GM12878 (cell line): ENCODE measurements at regions not wholly inside any gene's neighbourhood (a gene's known extent, or its start where the extent isn't known, plus 50 kb on each side); places are given as distances from the start of the nearest gene placed in this dataset.

Source experiments
- ATAC-seq: fragments of 200-7000 bp; cut with Tn5 transposase; 3 replicates; pipeline ENCODE4 v1.9.1; 2020; ENCODE audit warnings: mild to moderate bottlenecking, moderate library complexity
- BruUV-seq: library from RNA; stranded (reverse); fragments of 400-500 nt; replicated peaks from 2 replicates; lab custom pipeline; 2021; lab: Mats Ljungman, UMichigan
- CTCF ChIA-PET: fragments of 300-600 bp; sonication (Branson Sonifier 250); formaldehyde crosslinking; extraction: SDS; loops from one replicate; lab custom pipeline; 2021; ENCODE audit warnings: inconsistent platforms; lab: Yijun Ruan, JAX
- POLR2A ChIA-PET: fragments of 350-600 bp; formaldehyde crosslinking; extraction: SDS; loops from one replicate; lab custom pipeline; 2021; ENCODE audit warnings: inconsistent platforms; lab: Charles Lee
- RAD21 ChIA-PET: fragments of 300-600 bp; sonication (Branson Sonifier 250); formaldehyde crosslinking; loops from one replicate; lab custom pipeline; 2023; ENCODE audit warnings: antibody characterized with exemption; ENCODE audit not compliant: unreplicated experiment; lab: Charles Lee
- SMC1A ChIA-PET: fragments of 300-600 bp; sonication (Branson Sonifier 250); formaldehyde crosslinking; loops from one replicate; lab custom pipeline; 2023; ENCODE audit not compliant: unreplicated experiment, uncharacterized antibody; lab: Charles Lee
- DNase-seq: peaks from one replicate; pipeline ENCODE4 v3.0.0-alpha.2; 2011; ENCODE audit warnings: low read depth, low spot score
- FAIRE-seq: peaks from 3 replicates; lab custom pipeline; 2011; peaks lifted over from hg19 to GRCh38; lab: Jason Lieb, UNC
- H2AFZ ChIP-seq: 2 replicates; pipeline ENCODE4 v1.6.0; 2011; ENCODE audit warnings: low read depth, low read length, control low read depth; ENCODE audit not compliant: control insufficient read depth
- H3K27ac ChIP-seq: 2 replicates; pipeline ENCODE4 v1.5.1; 2011; ENCODE audit warnings: control low read depth; ENCODE audit not compliant: control insufficient read depth, insufficient read depth
- H3K27me3 ChIP-seq, 2 experiments: replicated peaks in 1 of 2; 2 replicates each; pipeline versions ENCODE4 v1.6.0 to v1.6.1; 2011; ENCODE audit warnings: low read length in 1 of 2; ENCODE audit not compliant: control insufficient read depth in 2 of 2, insufficient read depth in 2 of 2
- H3K36me3 ChIP-seq, 2 experiments: 2 replicates each; pipeline ENCODE4 v1.5.1; 2011; ENCODE audit warnings: low read length in 1 of 2; ENCODE audit not compliant: control insufficient read depth in 2 of 2, insufficient read depth in 2 of 2
- H3K4me1 ChIP-seq: 2 replicates; pipeline ENCODE4 v1.6.1; 2011; ENCODE audit warnings: mild to moderate bottlenecking, low read length, moderate library complexity, mixed read lengths; ENCODE audit not compliant: control insufficient read depth, insufficient read depth
- H3K4me2 ChIP-seq: 2 replicates; pipeline ENCODE4 v1.6.0; 2011; ENCODE audit warnings: control low read depth; ENCODE audit not compliant: control insufficient read depth, insufficient read depth
- H3K4me3 ChIP-seq: fragments of 200-600 bp; sonication (generic); 2 replicates; pipeline ENCODE4 v1.5.1; 2016
- H3K79me2 ChIP-seq: 2 replicates; pipeline ENCODE4 v1.6.0; 2011; ENCODE audit warnings: low read length; ENCODE audit not compliant: control insufficient read depth, insufficient read depth
- H3K9ac ChIP-seq: 2 replicates; pipeline ENCODE4 v1.8.0; 2011; ENCODE audit warnings: low read length, control low read depth, mixed read lengths; ENCODE audit not compliant: control insufficient read depth, insufficient read depth
- H3K9me3 ChIP-seq: replicated peaks from 3 replicates; pipeline ENCODE4 v1.5.1; 2011; ENCODE audit warnings: mild to moderate bottlenecking, low read length; ENCODE audit not compliant: control insufficient read depth, insufficient read depth
- H4K20me1 ChIP-seq: 2 replicates; pipeline ENCODE4 v1.6.0; 2011; ENCODE audit not compliant: control insufficient read depth, insufficient read depth
- ASH2L ChIP-seq: fragments of 300-600, 200-600 bp; sonication (generic); IDR thresholded peaks from 2 replicates; pipeline ENCODE4 v1.6.1; 2017; ENCODE audit warnings: low read depth, mild to moderate bottlenecking, borderline replicate concordance
- BHLHE40 ChIP-seq, 2 experiments: fragments of 450-650 bp in 1 of 2; IDR thresholded peaks; 2 replicates each; pipeline ENCODE4 v1.6.1; 2011 to 2017; ENCODE audit warnings: low read depth in 2 of 2, borderline replicate concordance in 1 of 2, improper control_type of control experiment in 1 of 2, low read length in 1 of 2, mild to moderate bottlenecking in 1 of 2
- BMI1 ChIP-seq: fragments of 450-650 bp; IDR thresholded peaks from 2 replicates; pipeline ENCODE4 v1.6.1; 2016; ENCODE audit warnings: mild to moderate bottlenecking, moderate library complexity, borderline replicate concordance
- CHD1 ChIP-seq: IDR thresholded peaks from 2 replicates; pipeline ENCODE4 v1.6.1; 2012; ENCODE audit warnings: low read depth, low read length, improper control_type of control experiment
- CHD4 ChIP-seq: fragments of 200-600 bp; sonication (generic); IDR thresholded peaks from 2 replicates; pipeline ENCODE4 v1.6.1; 2016; ENCODE audit warnings: mild to moderate bottlenecking
- GABPA ChIP-seq: IDR thresholded peaks from 2 replicates; pipeline ENCODE4 v1.6.1; 2014; ENCODE audit warnings: antibody characterized with exemption, low read depth, mild to moderate bottlenecking, inconsistent platforms
- HDAC2 ChIP-seq: fragments of 200-600 bp; sonication (generic); IDR thresholded peaks from 2 replicates; pipeline ENCODE4 v1.6.1; 2017
- HDAC6 ChIP-seq: fragments of 200-600 bp; sonication (generic); IDR thresholded peaks from one replicate; pipeline ENCODE4 v1.8.0; 2017; ENCODE audit warnings: antibody characterized with exemption; ENCODE audit not compliant: unreplicated experiment
- IKZF2 ChIP-seq, 2 experiments: fragments of 450-650 bp; IDR thresholded peaks; 2 replicates each; pipeline ENCODE4 v1.6.1; 2017; ENCODE audit warnings: mild to moderate bottlenecking in 2 of 2, moderate library complexity in 2 of 2
- JUNB ChIP-seq: IDR thresholded peaks from 2 replicates; pipeline ENCODE4 v1.6.1; 2016; ENCODE audit warnings: antibody characterized with exemption, mild to moderate bottlenecking
- NFIC ChIP-seq: IDR thresholded peaks from 2 replicates; pipeline ENCODE4 v1.6.1; 2012; ENCODE audit warnings: low read depth, mild to moderate bottlenecking, inconsistent platforms, low read length, moderate library complexity
- NRF1 ChIP-seq: conservative IDR thresholded peaks from 2 replicates; pipeline ENCODE4 v1.6.1; 2011; ENCODE audit warnings: mild to moderate bottlenecking, low read depth, low read length, improper control_type of control experiment
- RCOR1 ChIP-seq: conservative IDR thresholded peaks from 2 replicates; pipeline ENCODE4 v1.6.1; 2012; ENCODE audit warnings: low read depth, low read length, improper control_type of control experiment
- SMARCA5 ChIP-seq: fragments of 450-650 bp; IDR thresholded peaks from 2 replicates; pipeline ENCODE4 v1.6.1; 2017; ENCODE audit warnings: mild to moderate bottlenecking
- YY1 ChIP-seq: IDR thresholded peaks from 2 replicates; pipeline ENCODE4 v1.6.1; 2011; ENCODE audit warnings: low read depth, mild to moderate bottlenecking, low read length
- ZNF384 ChIP-seq: IDR thresholded peaks from 2 replicates; pipeline ENCODE4 v1.6.1; 2012; ENCODE audit warnings: low read depth, mild to moderate bottlenecking, low read length, improper control_type of control experiment, borderline replicate concordance
- WGBS: methylation state at CpG from one replicate; pipeline ENCODE4 v1.1.6; 2016; ENCODE audit warnings: low lambda C conversion rate; ENCODE audit not compliant: insufficient replicate concordance, insufficient coverage; ENCODE audit errors: missing lambda C conversion rate; 5-methylcytosine and 5-hydroxymethylcytosine counted together
- in situ Hi-C: fragments of 300-500 bp; cut with MboI; formaldehyde crosslinking; loops from 9 replicates; pipeline ENCODE4 v1.14.3; 2018; ENCODE audit warnings: mixed read lengths
- intact Hi-C: fragments of 100-400 bp; cut with micrococcal nuclease; formaldehyde crosslinking; loops from one replicate; pipeline ENCODE4 v1.14.2; 2022; ENCODE audit not compliant: unreplicated experiment
- TF ChIP-seq, protein P1 (sequence below): fragments of 450-650 bp; formaldehyde crosslinking; IDR thresholded peaks from 2 replicates; pipeline ENCODE4 v1.5.0; 2022; ENCODE audit warnings: mild to moderate bottlenecking, missing genetic modification characterization
- TF ChIP-seq, protein P2 (sequence below): fragments of 450-650 bp; IDR thresholded peaks from 2 replicates; pipeline ENCODE4 v1.6.1; 2017; ENCODE audit warnings: mild to moderate bottlenecking, moderate library complexity
- TF ChIP-seq, protein P3 (sequence below): IDR thresholded peaks from 2 replicates; pipeline ENCODE4 v1.6.1; 2011; ENCODE audit warnings: low read depth, mild to moderate bottlenecking, low read length, moderate library complexity, borderline replicate concordance; ENCODE audit errors: extremely low read depth

GRCh38 chr7:28236560-28236959 lies 56.0 kb upstream of the JAZF1 start (continued):
- TF ChIP-seq, protein P1, sequence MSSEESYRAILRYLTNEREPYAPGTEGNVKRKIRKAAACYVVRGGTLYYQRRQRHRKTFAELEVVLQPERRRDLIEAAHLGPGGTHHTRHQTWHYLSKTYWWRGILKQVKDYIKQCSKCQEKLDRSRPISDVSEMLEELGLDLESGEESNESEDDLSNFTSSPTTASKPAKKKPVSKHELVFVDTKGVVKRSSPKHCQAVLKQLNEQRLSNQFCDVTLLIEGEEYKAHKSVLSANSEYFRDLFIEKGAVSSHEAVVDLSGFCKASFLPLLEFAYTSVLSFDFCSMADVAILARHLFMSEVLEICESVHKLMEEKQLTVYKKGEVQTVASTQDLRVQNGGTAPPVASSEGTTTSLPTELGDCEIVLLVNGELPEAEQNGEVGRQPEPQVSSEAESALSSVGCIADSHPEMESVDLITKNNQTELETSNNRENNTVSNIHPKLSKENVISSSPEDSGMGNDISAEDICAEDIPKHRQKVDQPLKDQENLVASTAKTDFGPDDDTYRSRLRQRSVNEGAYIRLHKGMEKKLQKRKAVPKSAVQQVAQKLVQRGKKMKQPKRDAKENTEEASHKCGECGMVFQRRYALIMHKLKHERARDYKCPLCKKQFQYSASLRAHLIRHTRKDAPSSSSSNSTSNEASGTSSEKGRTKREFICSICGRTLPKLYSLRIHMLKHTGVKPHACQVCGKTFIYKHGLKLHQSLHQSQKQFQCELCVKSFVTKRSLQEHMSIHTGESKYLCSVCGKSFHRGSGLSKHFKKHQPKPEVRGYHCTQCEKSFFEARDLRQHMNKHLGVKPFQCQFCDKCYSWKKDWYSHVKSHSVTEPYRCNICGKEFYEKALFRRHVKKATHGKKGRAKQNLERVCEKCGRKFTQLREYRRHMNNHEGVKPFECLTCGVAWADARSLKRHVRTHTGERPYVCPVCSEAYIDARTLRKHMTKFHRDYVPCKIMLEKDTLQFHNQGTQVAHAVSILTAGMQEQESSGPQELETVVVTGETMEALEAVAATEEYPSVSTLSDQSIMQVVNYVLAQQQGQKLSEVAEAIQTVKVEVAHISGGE (CRISPR knock-in tag), result no peak
- TF ChIP-seq YY1 (no peak), RCOR1 (no peak), ZNF384 (no peak), NFIC (no peak), ASH2L (no peak), GABPA (no peak), CHD1 (no peak), NRF1 (no peak)

GRCh38 chr7:28237363-28237762 lies 56.8 kb upstream of the JAZF1 start:
- H3K79me2 ChIP-seq, result no peaks in the 10 kb centered on the region
- H3K9me3 ChIP-seq, result no peaks in the 10 kb centered on the region
- H3K27me3 ChIP-seq, result peaks cover 0 to 2% of the 10 kb centered on the region in 2 experiments; a peak in 2 of 4 replicates
- no peak overlapping the region for H2AFZ ChIP-seq
- in situ Hi-C loops (no loop called here), intact Hi-C loops (no loop called here)
- no peak overlapping the region for H3K27ac ChIP-seq
- ChIA-PET SMC1A (no interaction called here), CTCF (no interaction called here), POLR2A (no interaction called here), RAD21 (no interaction called here)
- no peak overlapping the region for H3K9ac ChIP-seq
- no peak overlapping the region for H3K4me2 ChIP-seq
- no peak for FAIRE-seq
- H3K4me3 ChIP-seq, result no peak overlapping the region
- H3K4me1 ChIP-seq, result no peaks in the 10 kb centered on the region
- no peak for DNase-seq
- no peaks in the 10 kb centered on the region for H3K36me3 ChIP-seq
- H4K20me1 ChIP-seq, result no peaks in the 10 kb centered on the region
- no TSS peak for BruUV-seq
- WGBS, result 64% methylated on average over 5 of the region's 5 CpGs
- ATAC-seq, result no peak
- TF ChIP-seq IKZF2 (IDR thresholded peaks at IDR 0.05) (no peak), HDAC6 (no peak), SMARCA5 (no peak), BHLHE40 (IDR thresholded peaks at IDR 0.05; ENCODE audit: borderline replicate concordance in 1 of 2, low read depth in 2 of 2, low read length in 1 of 2) (no peak), JUNB (no peak), BMI1 (no peak), HDAC2 (no peak), CHD4 (no peak)
- TF ChIP-seq, protein P2, sequence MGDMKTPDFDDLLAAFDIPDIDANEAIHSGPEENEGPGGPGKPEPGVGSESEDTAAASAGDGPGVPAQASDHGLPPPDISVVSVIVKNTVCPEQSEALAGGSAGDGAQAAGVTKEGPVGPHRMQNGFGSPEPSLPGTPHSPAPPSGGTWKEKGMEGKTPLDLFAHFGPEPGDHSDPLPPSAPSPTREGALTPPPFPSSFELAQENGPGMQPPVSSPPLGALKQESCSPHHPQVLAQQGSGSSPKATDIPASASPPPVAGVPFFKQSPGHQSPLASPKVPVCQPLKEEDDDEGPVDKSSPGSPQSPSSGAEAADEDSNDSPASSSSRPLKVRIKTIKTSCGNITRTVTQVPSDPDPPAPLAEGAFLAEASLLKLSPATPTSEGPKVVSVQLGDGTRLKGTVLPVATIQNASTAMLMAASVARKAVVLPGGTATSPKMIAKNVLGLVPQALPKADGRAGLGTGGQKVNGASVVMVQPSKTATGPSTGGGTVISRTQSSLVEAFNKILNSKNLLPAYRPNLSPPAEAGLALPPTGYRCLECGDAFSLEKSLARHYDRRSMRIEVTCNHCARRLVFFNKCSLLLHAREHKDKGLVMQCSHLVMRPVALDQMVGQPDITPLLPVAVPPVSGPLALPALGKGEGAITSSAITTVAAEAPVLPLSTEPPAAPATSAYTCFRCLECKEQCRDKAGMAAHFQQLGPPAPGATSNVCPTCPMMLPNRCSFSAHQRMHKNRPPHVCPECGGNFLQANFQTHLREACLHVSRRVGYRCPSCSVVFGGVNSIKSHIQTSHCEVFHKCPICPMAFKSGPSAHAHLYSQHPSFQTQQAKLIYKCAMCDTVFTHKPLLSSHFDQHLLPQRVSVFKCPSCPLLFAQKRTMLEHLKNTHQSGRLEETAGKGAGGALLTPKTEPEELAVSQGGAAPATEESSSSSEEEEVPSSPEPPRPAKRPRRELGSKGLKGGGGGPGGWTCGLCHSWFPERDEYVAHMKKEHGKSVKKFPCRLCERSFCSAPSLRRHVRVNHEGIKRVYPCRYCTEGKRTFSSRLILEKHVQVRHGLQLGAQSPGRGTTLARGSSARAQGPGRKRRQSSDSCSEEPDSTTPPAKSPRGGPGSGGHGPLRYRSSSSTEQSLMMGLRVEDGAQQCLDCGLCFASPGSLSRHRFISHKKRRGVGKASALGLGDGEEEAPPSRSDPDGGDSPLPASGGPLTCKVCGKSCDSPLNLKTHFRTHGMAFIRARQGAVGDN, result no peak
- TF ChIP-seq, protein P3, sequence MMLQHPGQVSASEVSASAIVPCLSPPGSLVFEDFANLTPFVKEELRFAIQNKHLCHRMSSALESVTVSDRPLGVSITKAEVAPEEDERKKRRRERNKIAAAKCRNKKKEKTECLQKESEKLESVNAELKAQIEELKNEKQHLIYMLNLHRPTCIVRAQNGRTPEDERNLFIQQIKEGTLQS, result no peak
